ENCODE measurements at regions not wholly inside any gene's neighbourhood (a gene's known extent, or its start where the extent isn't known, plus 50 kb on each side); places are given as distances from the start of the nearest gene placed in this dataset.

DNA sequence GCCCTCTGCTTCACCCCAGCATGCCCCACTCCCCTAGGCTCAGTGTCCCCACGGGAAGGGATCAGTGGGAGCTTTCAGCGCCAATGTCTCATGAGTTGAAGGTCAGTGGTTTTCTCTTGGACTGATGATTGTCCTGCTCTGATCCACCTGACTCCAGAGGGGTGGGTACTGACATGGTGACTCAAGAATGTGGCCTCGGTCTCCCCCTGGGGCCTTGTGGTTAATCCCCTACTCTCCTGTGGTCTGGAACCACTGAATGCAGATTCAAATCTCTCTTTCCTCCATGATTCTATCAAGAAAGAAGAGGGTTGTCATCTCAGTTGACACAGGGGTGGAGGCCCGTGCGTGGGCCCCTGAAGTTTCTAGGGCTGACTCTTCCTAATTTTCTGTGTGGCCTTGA is 176.9 kb downstream of the RPS24 start:
- TF ChIP-seq, protein P1, sequence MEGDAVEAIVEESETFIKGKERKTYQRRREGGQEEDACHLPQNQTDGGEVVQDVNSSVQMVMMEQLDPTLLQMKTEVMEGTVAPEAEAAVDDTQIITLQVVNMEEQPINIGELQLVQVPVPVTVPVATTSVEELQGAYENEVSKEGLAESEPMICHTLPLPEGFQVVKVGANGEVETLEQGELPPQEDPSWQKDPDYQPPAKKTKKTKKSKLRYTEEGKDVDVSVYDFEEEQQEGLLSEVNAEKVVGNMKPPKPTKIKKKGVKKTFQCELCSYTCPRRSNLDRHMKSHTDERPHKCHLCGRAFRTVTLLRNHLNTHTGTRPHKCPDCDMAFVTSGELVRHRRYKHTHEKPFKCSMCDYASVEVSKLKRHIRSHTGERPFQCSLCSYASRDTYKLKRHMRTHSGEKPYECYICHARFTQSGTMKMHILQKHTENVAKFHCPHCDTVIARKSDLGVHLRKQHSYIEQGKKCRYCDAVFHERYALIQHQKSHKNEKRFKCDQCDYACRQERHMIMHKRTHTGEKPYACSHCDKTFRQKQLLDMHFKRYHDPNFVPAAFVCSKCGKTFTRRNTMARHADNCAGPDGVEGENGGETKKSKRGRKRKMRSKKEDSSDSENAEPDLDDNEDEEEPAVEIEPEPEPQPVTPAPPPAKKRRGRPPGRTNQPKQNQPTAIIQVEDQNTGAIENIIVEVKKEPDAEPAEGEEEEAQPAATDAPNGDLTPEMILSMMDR (IDR thresholded peaks at IDR 0.05), result no peak
- no peak for TF ChIP-seq POLR2A (IDR thresholded peaks at IDR 0.05)

Data from thyroid gland (tissue), 4 donors.